Suprapubic skin (tissue), 4 donors: ENCODE measurements at regions not wholly inside any gene's neighbourhood (a gene's known extent, or its start where the extent isn't known, plus 50 kb on each side); places are given as distances from the start of the nearest gene placed in this dataset.

Experiments used
- DNase-seq, 2 donors: peaks; one replicate each; pipeline ENCODE4 v3.0.0-alpha.2; 2019; ENCODE audit warnings: low spot score in 2 of 2
- H3K27ac ChIP-seq: fragments of 200-600 bp; sonication (generic); one replicate; pipeline ENCODE4 v1.5.1; 2019
- H3K27me3 ChIP-seq: fragments of 200-600 bp; sonication (generic); one replicate; pipeline ENCODE4 v1.5.1; 2019
- H3K36me3 ChIP-seq: fragments of 200-600 bp; sonication (generic); one replicate; pipeline ENCODE4 v1.5.1; 2019
- H3K4me1 ChIP-seq: fragments of 200-600 bp; sonication (generic); one replicate; pipeline ENCODE4 v1.5.1; 2019
- H3K4me3 ChIP-seq: fragments of 200-600 bp; sonication (generic); one replicate; pipeline ENCODE4 v1.5.1; 2019; ENCODE audit warnings: mild to moderate bottlenecking
- H3K9me3 ChIP-seq: fragments of 200-600 bp; sonication (generic); one replicate; pipeline ENCODE4 v1.5.1; 2019
- EP300 ChIP-seq: sonication (generic); formaldehyde crosslinking; IDR thresholded peaks from one replicate; pipeline ENCODE4 v1.6.1; 2017; ENCODE audit warnings: antibody characterized with exemption
- POLR2A ChIP-seq, 2 donors: fragments of 450-650 bp; IDR thresholded peaks; one replicate each; pipeline ENCODE4 v1.6.1; 2017; ENCODE audit warnings: antibody characterized with exemption in 2 of 2, mild to moderate bottlenecking in 2 of 2, moderate library complexity in 2 of 2
- POLR2AphosphoS5 ChIP-seq, 3 donors: sonication (generic); formaldehyde crosslinking; IDR thresholded peaks; one replicate each; pipeline ENCODE4 v1.6.1; 2017; ENCODE audit warnings: antibody characterized with exemption in 3 of 3
- WGBS: methylation state at CpG from one replicate; pipeline ENCODE4 v1.1.5; 2018; 5-methylcytosine and 5-hydroxymethylcytosine counted together
- TF ChIP-seq, protein P1 (sequence below), 2 donors: fragments of 200-600 bp in 1 of 2; fragments of 450-650 bp in 1 of 2; sonication (generic) in 1 of 2; IDR thresholded peaks; one replicate each; pipeline ENCODE4 v1.5.1; 2016 to 2019; ENCODE audit warnings: antibody characterized with exemption in 2 of 2, mild to moderate bottlenecking in 1 of 2, moderate library complexity in 1 of 2

DNA sequence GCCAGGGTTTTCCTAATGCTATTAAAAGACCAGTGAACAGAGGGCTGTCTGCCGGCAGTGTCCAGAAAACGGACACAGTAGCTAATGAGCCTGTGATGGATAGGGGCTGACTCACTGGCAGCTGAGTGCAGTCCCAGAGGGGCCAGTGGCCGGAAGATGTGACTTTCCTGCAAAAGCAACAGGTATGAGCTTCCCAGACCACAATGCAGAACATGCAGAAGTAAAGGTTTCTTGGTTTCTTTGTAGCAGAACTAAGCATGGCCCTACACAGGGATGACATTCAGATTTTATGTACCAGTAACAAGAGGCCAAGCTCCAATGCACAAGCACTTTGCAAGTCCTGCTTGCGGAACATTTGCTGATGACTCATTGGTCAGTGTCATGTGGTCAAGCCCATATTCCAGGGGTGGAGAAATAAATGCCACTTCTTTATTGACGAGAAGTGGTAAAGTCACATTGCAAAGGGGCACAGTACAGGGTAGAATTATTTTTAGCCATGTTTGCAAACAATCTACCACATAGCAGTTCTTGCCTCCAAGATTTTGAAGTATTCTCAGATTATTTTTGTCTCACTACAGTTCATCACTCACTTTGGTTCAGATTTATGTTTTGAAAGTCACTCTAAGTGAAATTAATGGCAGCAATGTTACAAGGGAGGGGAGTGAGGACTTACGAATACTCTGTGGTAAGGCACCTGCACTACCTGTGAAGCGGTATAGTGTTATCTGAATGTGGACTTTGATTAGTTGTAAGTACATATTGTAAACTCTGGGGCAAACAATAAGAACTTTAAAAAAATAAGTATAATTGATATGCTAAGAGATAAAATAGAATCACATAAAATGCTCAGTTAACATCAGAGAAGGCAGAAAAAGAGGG, 263.3 kb downstream of the ABHD5 start:
- Histone ChIP-seq H3K36me3 (no peaks in the 10 kb centered on the region), H3K27me3 (peaks cover 15% of the 10 kb centered on the region), H3K4me3 (no peak overlapping the region), H3K27ac (no peak overlapping the region), H3K9me3 (no peaks in the 10 kb centered on the region), H3K4me1 (no peaks in the 10 kb centered on the region)
- TF ChIP-seq EP300 = no peak
- TF ChIP-seq POLR2AphosphoS5 (IDR thresholded peaks at IDR 0.05) = no peak
- TF ChIP-seq POLR2A (IDR thresholded peaks at IDR 0.05) = no peak
- TF ChIP-seq, protein P1, sequence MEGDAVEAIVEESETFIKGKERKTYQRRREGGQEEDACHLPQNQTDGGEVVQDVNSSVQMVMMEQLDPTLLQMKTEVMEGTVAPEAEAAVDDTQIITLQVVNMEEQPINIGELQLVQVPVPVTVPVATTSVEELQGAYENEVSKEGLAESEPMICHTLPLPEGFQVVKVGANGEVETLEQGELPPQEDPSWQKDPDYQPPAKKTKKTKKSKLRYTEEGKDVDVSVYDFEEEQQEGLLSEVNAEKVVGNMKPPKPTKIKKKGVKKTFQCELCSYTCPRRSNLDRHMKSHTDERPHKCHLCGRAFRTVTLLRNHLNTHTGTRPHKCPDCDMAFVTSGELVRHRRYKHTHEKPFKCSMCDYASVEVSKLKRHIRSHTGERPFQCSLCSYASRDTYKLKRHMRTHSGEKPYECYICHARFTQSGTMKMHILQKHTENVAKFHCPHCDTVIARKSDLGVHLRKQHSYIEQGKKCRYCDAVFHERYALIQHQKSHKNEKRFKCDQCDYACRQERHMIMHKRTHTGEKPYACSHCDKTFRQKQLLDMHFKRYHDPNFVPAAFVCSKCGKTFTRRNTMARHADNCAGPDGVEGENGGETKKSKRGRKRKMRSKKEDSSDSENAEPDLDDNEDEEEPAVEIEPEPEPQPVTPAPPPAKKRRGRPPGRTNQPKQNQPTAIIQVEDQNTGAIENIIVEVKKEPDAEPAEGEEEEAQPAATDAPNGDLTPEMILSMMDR (IDR thresholded peaks at IDR 0.05) = no peak
- WGBS = 76% methylated on average over 7 of the region's 7 CpGs
- DNase-seq = no peak

DNA sequence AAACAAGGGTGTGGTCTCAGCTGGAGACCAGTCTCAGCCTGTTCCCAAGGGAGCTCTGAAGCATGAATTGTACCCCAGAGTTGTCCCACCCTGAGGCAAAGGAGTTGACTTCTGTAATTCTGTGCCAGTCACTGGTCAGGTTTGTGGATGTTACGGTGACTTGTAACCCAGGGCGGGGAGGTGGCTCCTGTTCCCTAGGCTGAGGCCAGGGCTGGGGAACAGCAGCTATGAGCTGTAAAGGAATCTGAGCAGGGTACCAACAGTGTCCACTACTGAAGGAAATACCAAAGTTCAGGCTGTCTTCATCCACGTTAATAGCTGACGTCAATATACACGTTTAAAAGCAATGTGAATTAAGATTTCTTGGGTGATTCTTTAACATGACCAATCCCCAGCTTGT, 266.2 kb downstream of the ABHD5 start:
- Histone ChIP-seq H3K27me3 (peaks cover 8% of the 10 kb centered on the region), H3K4me1 (no peaks in the 10 kb centered on the region), H3K36me3 (no peaks in the 10 kb centered on the region), H3K4me3 (no peak overlapping the region), H3K27ac (no peak overlapping the region), H3K9me3 (no peaks in the 10 kb centered on the region)
- TF ChIP-seq POLR2A (IDR thresholded peaks at IDR 0.05) (no peak), POLR2AphosphoS5 (IDR thresholded peaks at IDR 0.05) (no peak)
- no peak for DNase-seq
- WGBS = 72% methylated on average over 5 of the region's 5 CpGs

DNA sequence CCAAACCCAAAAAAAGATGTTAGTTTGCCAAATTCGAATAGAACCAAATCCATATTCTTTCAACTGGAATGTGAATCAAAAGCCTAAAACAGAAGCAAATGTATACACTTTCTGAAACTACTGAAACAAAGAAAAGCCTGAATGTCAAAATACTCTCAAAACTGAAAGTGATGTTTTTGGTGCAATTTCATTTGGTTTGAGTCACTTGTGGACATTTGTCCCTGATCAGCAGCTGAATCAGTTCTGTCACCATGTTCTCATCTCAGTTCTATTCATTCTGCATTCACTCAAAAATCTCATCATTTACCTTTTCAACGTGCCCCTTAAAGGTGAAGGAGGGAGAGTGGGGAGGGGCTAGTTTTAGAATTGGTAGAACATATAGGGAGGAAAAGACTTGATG, 266.8 kb downstream of the ABHD5 start:
- WGBS = 71% methylated on average over 2 of the region's 2 CpGs
- DNase-seq = no peak
- Histone ChIP-seq H3K9me3 (no peaks in the 10 kb centered on the region), H3K27ac (no peak overlapping the region), H3K4me1 (no peaks in the 10 kb centered on the region), H3K27me3 (peaks cover 8% of the 10 kb centered on the region), H3K36me3 (no peaks in the 10 kb centered on the region), H3K4me3 (no peak overlapping the region)
- TF ChIP-seq POLR2AphosphoS5 (IDR thresholded peaks at IDR 0.05) (no peak), POLR2A (IDR thresholded peaks at IDR 0.05) (no peak), EP300 (no peak)
- TF ChIP-seq, protein P1 (IDR thresholded peaks at IDR 0.05) = no peak

DNA sequence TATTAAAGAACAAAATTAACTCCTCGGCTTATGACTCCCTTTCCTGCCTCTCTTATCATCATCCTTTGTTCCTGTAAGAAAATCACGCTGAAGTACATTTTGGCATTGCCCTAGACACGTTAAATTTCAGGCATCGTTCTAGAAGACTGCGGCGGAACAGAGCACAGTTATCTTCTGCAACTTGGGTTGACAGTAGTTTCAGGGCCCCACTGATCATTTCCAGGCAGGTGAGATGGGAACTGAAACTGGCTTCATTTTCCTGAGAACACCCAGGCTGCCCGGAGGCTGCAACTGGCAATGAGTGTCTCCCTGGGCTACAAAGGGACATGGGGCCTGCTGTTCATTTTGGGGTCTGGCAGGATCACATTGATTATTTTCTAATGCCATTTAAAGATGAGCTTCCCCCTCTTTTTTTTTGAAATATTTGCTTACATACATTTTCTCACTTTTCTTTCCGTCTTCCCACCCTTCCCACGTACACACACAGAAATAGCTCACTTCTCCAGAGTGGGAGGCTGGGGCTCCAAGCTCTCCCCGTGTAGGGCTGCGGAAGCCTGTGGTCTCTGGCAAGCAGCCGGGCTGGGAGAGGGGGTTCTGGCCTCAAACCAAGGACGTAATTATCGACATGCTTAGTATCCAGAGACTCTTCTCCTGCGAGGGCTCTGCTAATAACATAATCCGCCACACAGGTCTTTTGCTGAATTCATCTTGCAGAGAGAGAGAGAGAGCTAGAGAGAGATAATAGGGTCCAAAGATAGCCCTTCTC, 267.4 kb downstream of the ABHD5 start:
- no peak overlapping the region for H3K4me3 ChIP-seq
- DNase-seq = no peak
- no peaks in the 10 kb centered on the region for H3K9me3 ChIP-seq
- peaks cover 8% of the 10 kb centered on the region for H3K27me3 ChIP-seq
- TF ChIP-seq, protein P1 (IDR thresholded peaks at IDR 0.05) = no peak
- TF ChIP-seq POLR2AphosphoS5 (IDR thresholded peaks at IDR 0.05) (no peak), POLR2A (IDR thresholded peaks at IDR 0.05) (no peak), EP300 (no peak)
- H3K4me1 ChIP-seq = no peaks in the 10 kb centered on the region
- H3K36me3 ChIP-seq = no peaks in the 10 kb centered on the region
- no peak overlapping the region for H3K27ac ChIP-seq
- 67% methylated on average over 16 of the region's 16 CpGs for WGBS

DNA sequence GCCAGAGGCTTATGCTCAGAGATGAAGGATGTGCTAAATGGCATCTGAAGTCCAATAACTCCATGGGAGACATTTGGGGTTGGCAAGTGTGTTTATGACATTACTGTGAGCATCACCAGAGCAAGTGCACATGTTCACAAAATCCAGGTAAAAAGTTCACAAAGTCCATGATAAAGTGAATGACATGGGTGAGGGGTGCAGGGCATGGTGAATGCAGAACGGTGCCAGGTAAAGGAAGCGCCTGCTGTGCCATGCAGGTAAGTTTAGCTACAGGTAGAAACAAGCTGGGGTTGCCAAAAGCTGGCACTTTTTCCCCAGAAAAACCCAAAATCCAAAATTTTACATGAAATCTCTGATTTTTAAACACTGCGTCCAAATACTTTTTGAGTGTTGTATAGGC, 268.2 kb downstream of the ABHD5 start:
- Histone ChIP-seq H3K27me3 (peaks cover 8% of the 10 kb centered on the region), H3K27ac (no peak overlapping the region), H3K9me3 (no peaks in the 10 kb centered on the region), H3K36me3 (no peaks in the 10 kb centered on the region), H3K4me3 (no peak overlapping the region), H3K4me1 (no peaks in the 10 kb centered on the region)
- TF ChIP-seq POLR2AphosphoS5 (IDR thresholded peaks at IDR 0.05) (no peak), EP300 (no peak), POLR2A (IDR thresholded peaks at IDR 0.05) (no peak)
- TF ChIP-seq, protein P1 (IDR thresholded peaks at IDR 0.05) = no peak
- no peak for DNase-seq
- WGBS = 94% methylated on average over 3 of the region's 3 CpGs
